RWPE1 (cell line): ENCODE measurements at regions not wholly inside any gene's neighbourhood (a gene's known extent, or its start where the extent isn't known, plus 50 kb on each side); places are given as distances from the start of the nearest gene placed in this dataset.

Experiments used
- CTCF ChIA-PET: fragments of 350-600 bp; sonication (Branson Sonifier 250); formaldehyde crosslinking; extraction: SDS; loops from one replicate; lab custom pipeline; 2021; lab: Yijun Ruan, JAX
- POLR2A ChIA-PET: fragments of 400-600 bp; formaldehyde crosslinking; extraction: SDS; loops from one replicate; lab custom pipeline; 2020; ENCODE audit warnings: antibody characterized with exemption; ENCODE audit not compliant: low non-redundant PET; lab: Yijun Ruan, JAX
- DNase-seq: peaks from one replicate; pipeline ENCODE4 v3.0.0; 2012; ENCODE audit warnings: low spot score
- H3K27ac ChIP-seq: fragments of 450-650 bp; 2 replicates; pipeline ENCODE4 v1.5.1; 2017
- TF ChIP-seq, protein P1 (sequence below): fragments of 450-650 bp; conservative IDR thresholded peaks from 2 replicates; pipeline ENCODE4 v1.5.1; 2017; ENCODE audit warnings: low read depth, mild to moderate bottlenecking

DNA sequence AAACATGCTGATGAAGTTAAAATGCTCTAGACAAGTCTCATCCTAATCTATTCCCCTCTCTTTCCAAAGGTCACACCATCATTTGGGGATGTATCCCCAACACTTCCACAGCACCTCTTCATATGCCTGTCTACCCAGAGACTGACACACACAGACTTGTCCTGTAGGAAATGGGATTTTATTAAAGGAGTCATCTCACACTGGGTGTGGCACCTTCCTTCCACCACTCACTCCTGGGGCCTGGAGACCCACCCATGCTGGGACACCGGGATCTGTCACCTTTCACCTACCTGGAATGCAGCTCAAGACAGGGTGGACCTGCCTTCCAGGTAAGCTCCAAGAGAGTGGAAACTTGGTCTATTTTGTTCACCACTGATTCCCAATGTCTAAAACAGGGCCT lies 99.4 kb upstream of the HAND1 start:
- DNase-seq = no peak
- no peak overlapping the region for H3K27ac ChIP-seq
- TF ChIP-seq, protein P1, sequence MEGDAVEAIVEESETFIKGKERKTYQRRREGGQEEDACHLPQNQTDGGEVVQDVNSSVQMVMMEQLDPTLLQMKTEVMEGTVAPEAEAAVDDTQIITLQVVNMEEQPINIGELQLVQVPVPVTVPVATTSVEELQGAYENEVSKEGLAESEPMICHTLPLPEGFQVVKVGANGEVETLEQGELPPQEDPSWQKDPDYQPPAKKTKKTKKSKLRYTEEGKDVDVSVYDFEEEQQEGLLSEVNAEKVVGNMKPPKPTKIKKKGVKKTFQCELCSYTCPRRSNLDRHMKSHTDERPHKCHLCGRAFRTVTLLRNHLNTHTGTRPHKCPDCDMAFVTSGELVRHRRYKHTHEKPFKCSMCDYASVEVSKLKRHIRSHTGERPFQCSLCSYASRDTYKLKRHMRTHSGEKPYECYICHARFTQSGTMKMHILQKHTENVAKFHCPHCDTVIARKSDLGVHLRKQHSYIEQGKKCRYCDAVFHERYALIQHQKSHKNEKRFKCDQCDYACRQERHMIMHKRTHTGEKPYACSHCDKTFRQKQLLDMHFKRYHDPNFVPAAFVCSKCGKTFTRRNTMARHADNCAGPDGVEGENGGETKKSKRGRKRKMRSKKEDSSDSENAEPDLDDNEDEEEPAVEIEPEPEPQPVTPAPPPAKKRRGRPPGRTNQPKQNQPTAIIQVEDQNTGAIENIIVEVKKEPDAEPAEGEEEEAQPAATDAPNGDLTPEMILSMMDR = no peak
- ChIA-PET POLR2A (no interaction called here), CTCF (interaction anchor here (0.9 kb wide), 1 partner anchor 54 kb away, joined by 3 read pairs; no protein-coding TSS in a partner anchor)

GRCh38 chr5:154576429-154576806 lies 98.4 kb upstream of the HAND1 start:
- POLR2A ChIA-PET = no interaction called here

GRCh38 chr5:154575546-154576428 lies 97.8 kb upstream of the HAND1 start:
- ChIA-PET POLR2A (no interaction called here), CTCF (interaction anchor here (0.6 to 1.6 kb wide), 4 partner anchors 10 to 86 kb away, joined by 3 to 4 read pairs (median 4); no protein-coding TSS in a partner anchor)
- no peak for DNase-seq

More at GRCh38 chr5:154576429-154576806, 98.4 kb upstream of the HAND1 start:
- TF ChIP-seq, protein P1 = no peak
- no peak for DNase-seq
- CTCF ChIA-PET = interaction anchor here (0.6 to 1.6 kb wide), 4 partner anchors 11 to 87 kb away, joined by 3 to 4 read pairs (median 4); no protein-coding TSS in a partner anchor
- no peak overlapping the region for H3K27ac ChIP-seq

GRCh38 chr5:154573011-154573410 lies 95.0 kb upstream of the HAND1 start:
- TF ChIP-seq, protein P1 = no peak
- CTCF ChIA-PET = no interaction called here
- H3K27ac ChIP-seq = no peak overlapping the region
- POLR2A ChIA-PET = no interaction called here
- no peak for DNase-seq

More at GRCh38 chr5:154575546-154576428, 97.8 kb upstream of the HAND1 start:
- TF ChIP-seq, protein P1 = no peak
- H3K27ac ChIP-seq = no peak overlapping the region

DNA sequence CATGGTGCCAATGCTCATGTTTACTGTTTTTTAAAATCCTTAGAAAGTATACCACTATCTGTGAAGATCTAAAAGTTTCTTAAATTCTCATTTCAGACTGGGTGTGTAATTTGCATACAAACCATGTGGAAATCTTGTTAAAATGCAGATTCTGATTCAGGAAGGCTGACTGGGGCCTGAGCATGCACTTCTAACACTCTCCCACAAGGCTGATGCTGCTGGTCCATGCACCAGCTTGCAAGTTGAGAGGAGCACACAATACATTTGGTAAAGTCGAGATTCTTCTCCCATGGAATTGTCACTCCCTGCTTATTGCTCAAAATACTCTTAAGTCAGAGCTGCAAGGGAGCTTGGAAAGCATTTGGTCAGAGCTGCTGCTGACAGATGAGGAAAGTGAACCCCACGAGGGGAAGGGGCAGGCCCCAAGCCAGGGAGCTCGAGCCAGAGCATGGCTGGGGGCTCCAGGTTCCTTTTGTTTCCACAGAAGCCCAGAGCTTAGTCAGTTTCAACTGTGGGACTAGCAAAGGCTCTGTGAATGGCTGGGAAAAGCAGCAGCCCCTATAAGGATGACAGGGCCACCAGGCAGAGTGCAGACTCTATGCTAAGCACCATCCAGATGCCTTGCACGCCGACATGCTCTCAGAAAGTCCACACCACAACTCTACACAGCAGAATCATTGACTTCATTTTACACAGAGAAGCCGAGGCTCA lies 93.5 kb upstream of the HAND1 start:
- no peak overlapping the region for H3K27ac ChIP-seq
- TF ChIP-seq, protein P1 = no peak
- CTCF ChIA-PET = interaction anchor here (0.7 kb wide), 1 partner anchor 164 kb away, joined by 3 read pairs; no protein-coding TSS in a partner anchor
- DNase-seq = no peak
- POLR2A ChIA-PET = no interaction called here
